A549 (cell line): ENCODE measurements at regions not wholly inside any gene's neighbourhood (a gene's known extent, or its start where the extent isn't known, plus 50 kb on each side); places are given as distances from the start of the nearest gene placed in this dataset.

Experiments used
- ATAC-seq, 2 experiments: fragments of 200-7000 bp in 1 of 2; fragments of >200 bp in 1 of 2; cut with Nextera tagmentation in 1 of 2; cut with Tn5 transposase in 1 of 2; 3 replicates each; pipeline versions ENCODE4 v1.8.0 to v1.9.1; 2018 to 2020; ENCODE audit warnings: mild to moderate bottlenecking in 1 of 2, moderate library complexity in 1 of 2
- CTCF ChIA-PET: fragments of 300-600 bp; sonication (Branson Sonifier 250); formaldehyde crosslinking; extraction: SDS; loops from one replicate; lab custom pipeline; 2021; ENCODE audit warnings: antibody characterized with exemption, inconsistent platforms; lab: Yijun Ruan, JAX
- POLR2A ChIA-PET: fragments of 350-600 bp; formaldehyde crosslinking; extraction: SDS; loops from one replicate; lab custom pipeline; 2021; ENCODE audit warnings: antibody characterized with exemption, inconsistent platforms; lab: Yijun Ruan, JAX
- DNase-seq, 2 experiments: peaks; one replicate each; pipeline versions ENCODE4 v3.0.0 to v3.0.0-alpha.2; 2011 to 2016; ENCODE audit warnings: low read depth in 1 of 2, low spot score in 1 of 2
- FAIRE-seq: peaks from 2 replicates; lab custom pipeline; 2011; peaks lifted over from hg19 to GRCh38; lab: Jason Lieb, UNC
- H3K27ac ChIP-seq, 2 experiments: fragments of >200 bp; sonication (Bioruptor Twin); formaldehyde crosslinking; 3 replicates each; pipeline ENCODE4 v1.5.1; 2016 to 2017
- H3K4me1 ChIP-seq: fragments of >200 bp; sonication (Bioruptor Twin); formaldehyde crosslinking; 3 replicates; pipeline ENCODE4 v1.6.1; 2016
- H3K4me2 ChIP-seq: fragments of >200 bp; sonication (Bioruptor Twin); formaldehyde crosslinking; 3 replicates; pipeline ENCODE4 v1.6.1; 2016
- H3K4me3 ChIP-seq: fragments of >200 bp; sonication (Bioruptor Twin); formaldehyde crosslinking; 3 replicates; pipeline ENCODE4 v1.5.1; 2016
- H3K9me3 ChIP-seq: fragments of >200 bp; sonication (Bioruptor Twin); formaldehyde crosslinking; 3 replicates; pipeline ENCODE4 v1.6.1; 2016
- BCL3 ChIP-seq: fragments of >200 bp; sonication (Bioruptor Twin); formaldehyde crosslinking; IDR thresholded peaks from 3 replicates; pipeline ENCODE4 v1.6.1; 2016
- CBX8 ChIP-seq: fragments of 200-600 bp; sonication (generic); IDR thresholded peaks from 2 replicates; pipeline ENCODE4 v1.6.1; 2016
- ELK1 ChIP-seq: fragments of 150-350 bp; IDR thresholded peaks from 2 replicates; pipeline ENCODE4 v1.6.1; 2014; ENCODE audit warnings: low read depth, mild to moderate bottlenecking, low read length
- FOSB ChIP-seq: fragments of 250-450 bp; sonication (Bioruptor Pico); IDR thresholded peaks from 2 replicates; pipeline ENCODE4 v1.5.0; 2020; ENCODE audit warnings: mild to moderate bottlenecking, moderate library complexity
- FOXS1 ChIP-seq: fragments of 250-450 bp; sonication (Bioruptor Pico); IDR thresholded peaks from 2 replicates; pipeline ENCODE4 v1.5.0; 2020; ENCODE audit warnings: mild to moderate bottlenecking, moderate library complexity
- HDAC2 ChIP-seq: fragments of 200-600 bp; sonication (generic); IDR thresholded peaks from 2 replicates; pipeline ENCODE4 v1.6.1; 2016
- HOXA7 ChIP-seq: fragments of 250-450 bp; sonication (Bioruptor Pico); IDR thresholded peaks from 2 replicates; pipeline ENCODE4 v1.5.0; 2020; ENCODE audit warnings: mild to moderate bottlenecking, moderate library complexity
- MAX ChIP-seq: IDR thresholded peaks from 2 replicates; pipeline ENCODE4 v1.6.1; 2012
- MAZ ChIP-seq: fragments of 150-350 bp; IDR thresholded peaks from 2 replicates; pipeline ENCODE4 v1.6.1; 2014; ENCODE audit warnings: antibody characterized with exemption, low read depth, low read length, borderline replicate concordance
- NPAS2 ChIP-seq: fragments of 250-450 bp; sonication (Bioruptor Pico); IDR thresholded peaks from 2 replicates; pipeline ENCODE4 v1.8.0; 2022; ENCODE audit warnings: mild to moderate bottlenecking, moderate library complexity, borderline replicate concordance
- NR3C1 ChIP-seq: fragments of >200 bp; sonication (Bioruptor Twin); formaldehyde crosslinking; IDR thresholded peaks from 3 replicates; pipeline ENCODE4 v1.6.1; 2017
- PHF8 ChIP-seq: fragments of 200-600 bp; sonication (generic); IDR thresholded peaks from 2 replicates; pipeline ENCODE4 v1.6.1; 2016; ENCODE audit warnings: low read depth, mild to moderate bottlenecking, antibody characterized with exemption, moderate library complexity, borderline replicate concordance
- RCOR1 ChIP-seq: fragments of 150-350 bp; IDR thresholded peaks from 2 replicates; pipeline ENCODE4 v1.6.1; 2014; ENCODE audit warnings: antibody characterized with exemption, low read length, low read depth
- REST ChIP-seq: fragments of 200-600 bp; sonication (generic); IDR thresholded peaks from 2 replicates; pipeline ENCODE4 v1.6.1; 2016; ENCODE audit warnings: antibody characterized with exemption, mild to moderate bottlenecking, moderate library complexity
- RFX5 ChIP-seq: fragments of 450-650 bp; IDR thresholded peaks from 2 replicates; pipeline ENCODE4 v1.7.1; 2014; ENCODE audit warnings: antibody characterized with exemption, mild to moderate bottlenecking, moderate library complexity
- USF2 ChIP-seq: fragments of 450-650 bp; IDR thresholded peaks from 2 replicates; pipeline ENCODE4 v1.6.1; 2014; ENCODE audit warnings: antibody characterized with exemption
- WGBS: methylation state at CpG from one replicate; pipeline ENCODE4 v1.1.6; 2017; ENCODE audit errors: missing lambda C conversion rate; 5-methylcytosine and 5-hydroxymethylcytosine counted together

- ATAC-seq: no peak
- 41% methylated on average over 1 of the region's 1 CpG for WGBS
- no peaks in the 10 kb centered on the region for H3K4me1 ChIP-seq
- no peaks in the 10 kb centered on the region for H3K9me3 ChIP-seq
- no peak for FAIRE-seq
- CTCF ChIA-PET: no interaction called here
- H3K4me3 ChIP-seq: no peak overlapping the region
- POLR2A ChIA-PET: no interaction called here
- TF ChIP-seq FOXS1 (CRISPR knock-in tag): no peak
- no peak for TF ChIP-seq HOXA7 (CRISPR knock-in tag)
- TF ChIP-seq PHF8: no peak
- TF ChIP-seq NR3C1: no peak
- no peak for TF ChIP-seq CBX8
- TF ChIP-seq REST: no peak
- no peak for TF ChIP-seq RCOR1
- no peak for TF ChIP-seq FOSB (CRISPR knock-in tag)
- no peak for TF ChIP-seq USF2
- no peak for TF ChIP-seq HDAC2
- TF ChIP-seq MAX: no peak
- H3K27ac ChIP-seq: no peak overlapping the region
- H3K4me2 ChIP-seq: no peak overlapping the region
- DNase-seq: no peak
Observed at GRCh38 chr1:191541758-191542157, 616.5 kb upstream of the RGS18 start.

- no peaks in the 10 kb centered on the region for H3K9me3 ChIP-seq
- ATAC-seq: no peak
- no peak for FAIRE-seq
Observed at GRCh38 chr1:191542444-191542843, 615.8 kb upstream of the RGS18 start.

More at GRCh38 chr1:191542444-191542843, 615.8 kb upstream of the RGS18 start:
- ChIA-PET POLR2A (no interaction called here), CTCF (no interaction called here)
- Histone ChIP-seq H3K27ac (no peak overlapping the region), H3K4me1 (no peaks in the 10 kb centered on the region), H3K4me3 (no peak overlapping the region), H3K4me2 (no peak overlapping the region)
- TF ChIP-seq CBX8 (no peak), BCL3 (no peak), ELK1 (no peak), RFX5 (no peak), RCOR1 (no peak), NPAS2 (no peak), MAZ (no peak)
- DNase-seq: no peak
